NCI-H187 (cell line): ENCODE measurements at regions not wholly inside any gene's neighbourhood (a gene's known extent, or its start where the extent isn't known, plus 50 kb on each side); places are given as distances from the start of the nearest gene placed in this dataset.

ENCODE experiments used
- DNase-seq, 2 experiments: peaks; one replicate each; lab custom pipeline; 2025; lab: John Stamatoyannopoulos, UW

DNA sequence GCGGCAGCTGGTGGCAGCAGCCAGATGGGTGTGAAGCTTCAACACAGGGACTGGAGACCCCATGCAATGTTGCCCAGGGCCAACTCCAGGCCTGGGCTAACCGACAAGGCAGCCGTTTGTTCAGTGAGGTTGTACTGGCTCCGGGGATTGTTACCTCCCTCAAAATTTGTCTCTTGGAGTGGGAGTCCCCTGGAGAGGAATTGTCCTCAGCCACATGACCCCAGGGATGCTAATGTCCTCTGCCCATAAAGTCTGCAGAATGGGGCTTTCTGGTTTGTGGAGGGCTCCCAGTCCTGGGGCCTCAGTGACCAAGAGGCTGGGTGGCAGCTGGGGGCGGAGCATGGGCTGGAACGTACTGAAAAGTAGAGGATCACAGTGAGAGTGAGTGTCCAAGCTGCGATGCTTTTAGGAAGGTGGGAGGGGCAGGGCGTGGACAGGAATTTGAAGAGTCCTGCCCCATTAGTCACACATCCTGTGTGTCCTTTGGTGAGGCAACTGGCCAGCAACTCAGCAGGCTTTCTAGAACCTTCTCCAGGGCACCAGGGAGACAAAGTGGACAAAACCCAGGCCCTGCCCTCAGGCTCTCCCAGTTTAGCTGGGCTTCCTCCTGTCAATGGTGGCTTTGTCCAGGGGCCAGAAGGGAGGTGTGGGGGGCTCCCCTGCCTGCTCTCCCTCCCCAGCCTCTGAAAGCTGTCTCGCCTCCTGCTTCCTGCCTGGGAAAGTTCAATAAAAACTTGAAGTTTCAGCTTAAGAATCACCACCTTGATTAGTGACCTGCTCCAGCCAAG lies 114.0 kb downstream of the NSG2 start:
- DNase-seq, result no peak

DNA sequence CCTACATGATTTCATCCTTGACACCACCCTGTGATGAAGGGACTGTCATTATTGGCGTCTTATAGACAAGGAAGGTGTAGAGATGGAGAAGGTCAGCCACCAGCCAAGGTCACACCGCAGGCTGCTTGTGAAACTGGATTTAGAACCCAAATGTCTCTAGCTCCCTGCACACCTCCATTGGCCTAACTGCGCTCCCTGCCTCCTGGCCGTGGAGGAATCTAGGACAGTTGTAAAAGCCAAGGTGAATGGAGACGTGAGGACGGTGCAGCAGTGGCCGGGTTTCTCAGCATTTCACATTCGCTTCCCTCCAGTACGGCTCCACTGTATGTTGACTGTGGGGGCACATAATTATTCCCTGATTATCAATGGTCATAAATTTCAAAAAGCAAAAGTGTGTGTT lies 119.9 kb downstream of the NSG2 start:
- no peak for DNase-seq

DNA sequence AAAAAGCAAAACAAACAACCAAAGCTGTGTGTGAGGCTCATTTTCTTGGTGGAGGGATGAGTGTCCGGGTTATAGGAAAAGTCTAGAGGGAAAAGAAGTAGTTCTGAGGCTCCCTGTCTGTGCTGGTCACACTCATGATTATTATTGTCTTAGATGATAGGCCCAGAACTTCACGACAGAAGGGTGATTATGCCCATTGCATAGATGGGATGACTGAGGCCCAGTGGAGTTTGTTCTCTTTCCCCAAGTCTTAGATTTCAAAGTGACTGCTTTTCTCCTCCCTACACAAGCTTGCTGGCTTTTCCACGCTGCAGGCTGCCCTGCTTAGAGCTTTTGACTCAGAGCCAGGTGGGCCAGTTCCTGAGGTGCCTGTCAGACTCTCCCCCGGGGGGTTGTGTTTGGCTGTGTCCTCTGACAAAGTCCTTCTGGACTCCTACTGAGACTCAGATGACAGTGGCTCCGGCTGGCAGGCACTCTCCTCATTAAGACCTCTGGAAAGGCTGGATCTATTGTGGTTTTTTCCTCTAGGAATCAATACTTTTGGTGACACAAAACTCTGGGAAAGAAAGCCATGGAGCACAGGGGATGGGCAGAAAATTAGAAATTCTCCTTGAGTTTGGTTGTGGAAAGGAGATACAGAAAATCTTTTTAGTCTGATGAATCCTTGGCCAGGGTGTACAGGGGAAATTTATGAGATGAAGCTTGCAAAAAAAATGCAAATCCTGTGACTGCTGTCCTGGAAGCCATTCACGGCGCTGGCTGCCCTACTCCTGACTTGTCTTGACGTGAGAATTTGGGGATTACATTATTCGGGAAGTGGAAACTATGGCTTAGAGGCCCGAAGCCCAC lies 120.9 kb downstream of the NSG2 start:
- no peak for DNase-seq

DNA sequence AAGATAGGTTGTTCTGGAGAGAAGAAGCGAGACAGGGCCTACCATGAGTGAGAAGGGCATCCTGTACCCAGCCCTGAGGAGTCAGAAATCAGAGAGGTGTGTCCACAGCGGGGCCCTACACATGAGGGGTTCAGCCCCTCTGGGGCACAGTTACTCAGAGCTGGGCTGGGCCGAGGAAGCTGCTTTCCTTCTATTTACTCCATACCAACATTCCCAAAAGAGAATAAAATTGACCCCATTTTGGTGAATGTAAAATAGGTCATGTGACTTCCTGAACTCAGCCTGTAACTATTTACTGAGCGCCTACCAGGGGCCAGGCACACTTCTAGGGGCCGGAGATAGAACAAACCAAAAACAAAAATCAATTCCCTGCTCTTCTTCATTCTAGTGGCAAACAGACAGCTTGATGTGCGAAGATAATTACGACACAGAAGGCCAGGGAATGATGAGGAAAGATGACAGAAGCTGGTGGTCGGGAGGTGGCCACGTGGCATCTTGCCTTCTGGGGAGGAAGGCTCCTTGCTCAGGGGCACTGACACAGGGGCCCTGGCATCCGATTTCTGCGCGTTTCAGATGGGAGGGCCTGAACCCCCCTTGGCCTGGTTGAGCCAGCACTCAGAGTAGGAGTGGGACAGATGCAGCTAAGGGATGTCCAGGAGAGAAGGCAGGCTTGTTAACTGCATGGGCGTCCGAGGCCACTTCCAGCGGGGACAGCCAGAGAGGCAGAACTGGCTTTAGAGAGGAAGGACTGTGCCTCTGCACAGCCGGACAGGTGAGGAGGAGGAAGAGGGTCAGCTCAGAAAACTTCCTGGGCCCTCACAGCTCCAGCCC lies 121.8 kb downstream of the NSG2 start:
- no peak for DNase-seq

DNA sequence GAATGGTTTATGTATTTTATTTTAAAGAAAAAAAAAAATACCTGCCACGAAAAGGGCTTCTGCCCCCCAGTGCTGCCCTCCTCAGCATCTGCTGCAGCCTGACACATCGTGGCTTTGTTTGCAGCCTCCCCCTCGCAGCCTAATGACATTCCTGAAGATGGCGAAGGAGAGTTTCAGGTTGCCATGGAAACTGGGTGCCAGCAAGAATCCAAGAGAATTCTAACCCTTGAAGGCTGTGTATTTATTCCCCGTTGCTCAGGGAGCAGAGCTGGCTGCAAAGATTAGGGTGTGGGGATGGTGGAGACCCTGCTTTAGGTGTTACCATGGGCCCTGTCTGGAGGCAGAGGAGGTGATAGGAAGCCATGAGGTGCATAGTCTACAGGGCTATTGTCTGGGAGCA lies 126.6 kb downstream of the NSG2 start:
- no peak for DNase-seq

DNA sequence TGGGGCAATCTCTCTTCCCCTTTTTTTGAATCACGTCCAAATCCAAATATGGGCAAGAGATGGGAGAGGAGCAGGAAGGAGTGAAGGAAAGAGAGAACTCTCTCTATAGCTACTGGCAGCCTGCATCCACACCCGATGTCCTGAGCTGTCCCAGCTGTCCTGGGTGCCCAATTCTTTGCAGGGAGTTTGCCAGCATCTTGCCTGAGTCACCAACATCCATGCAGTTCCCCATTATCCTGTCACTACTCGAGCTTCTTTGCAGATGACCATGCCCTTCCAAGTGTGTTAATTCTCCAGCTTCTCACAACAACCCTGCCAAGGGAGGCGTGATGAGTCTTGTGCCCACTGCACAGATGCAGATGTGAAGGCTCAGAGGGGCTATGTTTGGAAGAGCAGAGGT lies 127.1 kb downstream of the NSG2 start:
- DNase-seq, result no peak

DNA sequence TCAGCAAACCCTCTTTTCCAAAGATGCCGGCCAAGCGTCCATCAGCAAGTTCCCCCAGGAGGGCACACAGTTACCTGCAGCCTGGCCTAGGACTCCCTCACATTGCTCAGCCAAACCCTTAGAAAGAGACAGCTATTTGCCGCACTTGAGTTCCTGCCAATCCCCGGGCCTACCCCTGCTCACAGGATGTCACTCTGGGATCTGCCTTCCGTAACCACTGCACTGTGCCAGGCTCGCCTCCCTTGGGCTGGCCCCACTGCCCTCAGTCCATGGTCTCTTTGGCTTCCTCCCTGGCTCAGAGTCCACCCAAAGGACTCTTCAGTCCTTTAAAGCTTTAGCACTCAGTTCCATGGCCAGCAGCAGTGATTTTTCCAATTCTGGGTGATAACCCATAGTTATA lies 128.3 kb downstream of the NSG2 start:
- DNase-seq, result no peak

DNA sequence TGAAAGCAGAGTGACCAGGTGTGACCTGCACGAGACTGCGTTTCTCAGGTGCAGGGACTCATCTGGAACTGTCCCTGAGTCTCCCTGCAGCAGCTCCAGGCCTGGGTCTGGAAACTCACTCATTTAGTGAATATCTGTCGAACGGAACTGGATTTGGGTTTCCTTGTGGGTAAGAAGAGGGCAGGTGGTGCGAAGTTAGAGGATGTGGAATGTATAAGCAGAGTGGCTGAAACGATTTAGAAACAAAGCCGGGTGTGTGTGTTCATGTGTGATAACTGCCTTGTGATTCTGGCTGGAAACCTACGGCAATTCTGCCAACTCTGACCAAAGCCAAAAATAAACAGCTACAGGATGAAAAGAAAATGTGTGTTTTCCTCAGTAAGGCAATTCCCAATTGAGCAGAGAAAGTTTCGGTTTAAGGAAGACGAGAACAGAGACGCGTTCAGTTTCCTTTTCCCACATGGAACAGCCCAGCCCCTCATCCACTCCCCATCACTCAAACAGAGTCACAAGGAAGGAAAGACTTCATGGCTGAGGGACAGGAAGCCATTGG lies 130.3 kb downstream of the NSG2 start:
- no peak for DNase-seq

DNA sequence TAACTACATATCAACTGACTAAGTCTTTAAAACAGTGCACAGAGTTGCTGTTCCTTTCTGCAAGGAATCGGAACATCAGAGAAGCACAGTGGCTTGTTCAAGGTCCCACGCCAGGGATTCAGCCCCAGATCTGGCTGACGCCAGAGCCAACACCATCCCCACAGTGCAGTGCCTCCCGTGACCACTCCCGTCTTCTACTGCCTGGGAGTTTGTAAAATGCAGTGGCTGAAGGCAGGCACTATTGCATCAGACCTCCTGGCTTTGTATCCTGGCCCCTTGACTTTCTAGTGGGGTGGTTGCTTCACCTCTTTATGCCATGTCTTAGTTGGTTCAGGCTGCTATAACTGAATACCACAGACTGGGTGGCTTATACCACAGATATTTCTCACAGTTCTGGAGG lies 131.0 kb downstream of the NSG2 start:
- DNase-seq, result no peak

DNA sequence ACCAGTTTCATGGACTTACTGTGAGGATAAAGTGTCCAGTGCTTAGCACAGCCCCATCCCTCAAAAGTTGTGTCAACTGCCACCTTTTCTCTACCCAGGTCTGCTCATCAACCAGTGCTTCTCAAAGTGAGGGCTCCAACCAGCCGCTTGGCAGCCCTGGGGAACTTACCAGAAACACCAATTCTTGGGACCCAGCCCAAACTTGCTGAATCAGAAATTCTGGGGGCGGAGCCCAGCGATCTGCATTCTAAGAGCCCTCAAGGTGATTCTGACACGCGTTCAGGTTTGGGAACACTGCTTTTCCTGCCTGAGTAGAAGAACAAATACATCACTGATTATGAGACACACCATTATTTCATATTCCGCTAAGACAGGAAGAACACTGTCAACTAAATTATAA lies 132.0 kb downstream of the NSG2 start:
- no peak for DNase-seq

DNA sequence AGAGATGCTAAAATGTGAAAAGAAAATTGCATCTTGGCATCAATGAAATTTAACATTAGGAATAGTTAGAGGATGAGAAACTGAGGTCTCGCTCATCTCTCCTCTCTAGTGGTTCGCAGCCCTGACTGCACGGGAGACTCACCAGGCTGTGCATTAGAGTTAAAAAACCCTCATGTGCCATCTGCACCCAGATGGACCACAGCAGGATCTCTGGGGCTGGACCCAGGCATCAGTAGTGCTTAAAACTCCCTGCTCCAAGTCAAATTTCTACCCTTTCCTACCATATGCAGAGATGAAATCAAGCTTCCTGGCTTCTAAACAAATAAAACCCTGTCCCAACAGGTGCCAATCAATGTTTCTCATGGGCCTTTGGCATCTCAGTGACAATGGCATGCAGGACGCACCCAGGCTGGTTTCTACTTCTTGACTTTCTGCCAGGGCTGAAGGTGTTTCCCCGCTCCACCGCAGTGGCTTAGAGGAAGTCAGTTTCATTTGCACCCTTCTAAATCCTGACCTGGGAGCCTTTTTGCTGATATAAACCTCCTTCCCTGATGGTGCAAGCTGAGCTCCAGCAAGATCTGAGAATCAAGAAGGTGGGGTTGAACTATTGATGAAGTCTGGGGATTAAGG lies 132.6 kb downstream of the NSG2 start:
- no peak for DNase-seq

DNA sequence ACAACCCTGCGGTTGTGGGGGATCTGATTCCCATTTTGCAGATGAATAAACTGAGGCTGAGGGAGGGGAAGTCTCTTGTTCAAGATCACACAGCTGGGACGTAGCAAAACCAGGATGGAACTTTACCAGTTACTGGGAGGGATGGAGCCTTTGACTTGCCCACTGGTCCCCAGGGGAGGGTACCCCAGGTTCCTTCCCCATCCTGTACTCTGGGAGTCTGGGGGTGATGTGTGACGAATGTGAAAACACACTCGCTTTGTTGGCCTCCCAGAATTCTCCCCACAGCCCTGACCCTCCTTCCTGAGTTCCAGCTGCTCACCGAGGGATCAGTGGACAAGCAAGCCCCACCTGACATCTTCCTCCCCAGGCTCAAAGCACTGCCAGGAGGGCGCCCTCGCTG lies 135.1 kb downstream of the NSG2 start:
- DNase-seq, result no peak

DNA sequence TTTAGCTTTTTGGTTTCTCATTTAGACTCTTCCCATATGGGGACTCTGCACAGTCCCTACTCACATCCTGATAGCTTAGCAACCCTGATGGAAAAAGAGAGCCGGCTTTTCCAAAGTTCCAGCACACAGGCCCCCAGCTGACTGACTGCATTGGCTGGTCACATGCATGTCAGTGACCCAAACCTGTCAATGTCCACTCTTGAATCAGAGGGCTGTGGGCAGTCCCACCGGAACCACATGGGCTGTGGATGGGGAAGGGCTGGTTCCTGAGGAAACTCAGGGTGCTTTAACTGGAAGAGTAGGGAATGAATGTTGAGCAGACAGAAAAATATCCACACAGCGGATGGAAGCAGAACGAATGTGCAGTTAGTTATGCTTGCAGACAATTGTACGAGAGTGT lies 136.6 kb downstream of the NSG2 start:
- no peak for DNase-seq

DNA sequence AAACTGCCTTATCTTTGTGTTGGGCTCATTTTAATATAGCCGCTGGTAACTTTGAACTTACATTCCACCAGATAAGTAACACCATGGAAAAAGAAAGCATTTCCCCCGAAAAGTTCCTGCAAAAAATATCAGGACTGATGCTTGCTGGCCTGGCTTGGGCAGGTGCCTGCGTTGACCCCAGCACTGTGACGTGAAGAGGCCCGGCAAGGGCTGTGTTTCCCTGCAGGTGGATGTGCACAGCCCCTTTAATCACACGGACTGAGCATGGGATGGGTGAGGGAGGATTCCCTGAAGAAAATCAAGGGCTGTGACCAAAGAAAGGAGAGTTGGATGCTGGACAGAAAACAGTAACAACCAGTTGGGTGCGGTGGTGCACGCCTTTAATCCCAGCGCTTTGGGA lies 138.2 kb downstream of the NSG2 start:
- DNase-seq, result no peak

DNA sequence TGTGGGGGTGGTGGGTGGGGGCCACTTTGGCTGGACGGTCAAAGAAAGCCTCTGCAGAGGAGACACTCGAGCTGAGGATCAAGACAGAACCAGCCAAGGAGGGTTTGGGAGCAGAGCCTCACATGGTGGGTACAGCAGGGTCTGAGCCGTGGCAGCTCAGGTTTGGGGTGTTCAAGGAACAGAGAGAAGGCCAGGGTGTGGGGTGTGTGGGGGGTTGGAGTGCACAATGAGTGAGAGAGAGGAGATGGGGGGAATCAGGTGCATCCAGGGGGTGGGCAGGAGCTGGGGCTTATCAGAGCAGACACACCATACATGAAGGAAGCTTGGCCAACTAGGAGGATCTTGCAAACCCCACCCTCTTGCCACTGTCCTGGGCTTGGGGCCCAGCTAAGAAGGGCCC lies 140.0 kb downstream of the NSG2 start:
- no peak for DNase-seq

DNA sequence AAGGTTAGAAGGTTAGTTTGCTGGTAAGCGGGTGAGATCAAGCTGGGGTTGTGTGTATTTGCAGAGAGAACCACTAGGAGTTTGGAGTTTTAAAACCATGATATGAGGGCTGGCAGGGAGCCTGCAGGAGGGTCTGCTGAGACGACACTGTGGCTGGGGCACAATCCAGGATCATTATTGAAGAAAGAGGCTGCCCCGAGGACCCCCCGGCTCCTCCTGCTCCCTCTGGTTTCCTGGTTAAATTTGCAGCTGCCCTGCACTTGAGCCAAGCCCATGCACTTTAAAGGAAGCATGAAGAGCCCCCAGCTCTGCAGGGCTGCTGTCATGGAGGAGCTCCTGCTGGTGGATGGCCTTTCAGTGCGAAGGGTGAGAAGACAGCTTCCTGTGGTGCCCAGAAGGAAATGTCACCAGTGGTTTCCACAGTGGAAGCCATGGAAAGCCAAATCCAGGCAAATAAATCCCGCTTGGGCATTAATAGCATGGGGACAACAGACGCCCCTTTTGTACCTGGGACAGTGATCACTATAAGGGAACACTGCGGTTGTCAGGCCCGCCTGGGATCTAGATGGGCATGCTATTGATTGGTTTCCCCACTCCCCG lies 140.7 kb downstream of the NSG2 start:
- DNase-seq, result no peak

DNA sequence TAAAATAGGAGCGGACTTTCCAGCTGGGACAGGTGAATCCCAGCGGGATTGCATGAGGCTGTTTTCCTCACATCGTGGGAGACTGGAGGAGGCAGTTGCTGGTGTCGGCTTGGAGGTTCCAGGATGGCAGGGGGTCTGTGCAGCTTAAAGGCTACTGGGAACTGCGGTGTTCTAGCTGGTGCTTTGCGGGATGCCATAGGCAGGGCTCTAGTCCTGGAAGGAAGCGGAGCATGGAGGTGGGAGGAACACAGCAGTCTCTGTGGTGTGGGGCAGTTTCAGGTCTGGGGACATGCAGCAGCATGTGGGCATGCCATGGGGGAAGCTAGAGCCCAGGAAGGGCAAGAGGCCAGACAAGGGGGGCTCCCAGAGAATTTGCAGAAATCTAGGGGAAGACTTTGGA lies 141.5 kb downstream of the NSG2 start:
- DNase-seq, result no peak

DNA sequence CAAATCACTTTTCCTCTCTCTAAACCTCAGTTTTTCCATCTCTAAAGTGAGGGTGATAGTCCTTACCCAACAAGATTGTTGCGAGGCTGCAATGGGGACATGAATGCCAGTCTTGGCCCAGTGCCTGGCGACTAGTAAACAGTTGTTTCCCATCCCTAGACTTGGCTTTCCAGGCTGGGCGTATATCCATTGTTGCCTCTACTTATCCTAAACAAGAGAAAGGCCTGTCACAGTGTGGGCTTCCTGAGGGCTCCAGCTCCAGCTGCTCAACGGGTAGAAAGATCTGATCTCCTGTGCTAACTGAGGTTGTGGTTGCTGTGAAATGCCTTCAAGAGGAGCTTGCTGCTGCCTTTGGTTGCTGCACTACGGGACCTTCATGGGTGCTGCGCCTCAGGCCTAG lies 142.0 kb downstream of the NSG2 start:
- no peak for DNase-seq

DNA sequence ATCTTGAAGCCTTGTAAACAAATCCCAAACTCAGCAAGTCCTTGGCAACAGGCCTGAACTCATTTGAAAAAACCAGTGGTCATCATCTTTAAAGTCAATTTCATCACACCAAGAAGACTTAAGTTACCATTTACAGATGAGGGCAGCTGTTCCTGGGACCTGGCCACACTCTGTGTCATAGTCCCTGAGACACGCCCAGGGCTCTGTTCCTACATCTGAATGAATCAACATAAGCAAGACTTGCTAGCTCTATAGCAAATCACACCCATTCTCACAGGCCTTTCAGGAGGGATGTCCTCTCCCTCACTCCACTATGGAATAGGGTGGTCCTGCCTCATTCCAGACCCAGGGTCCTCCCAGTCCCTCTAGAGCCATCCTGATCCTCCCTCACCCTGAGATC lies 142.8 kb downstream of the NSG2 start:
- DNase-seq, result no peak

DNA sequence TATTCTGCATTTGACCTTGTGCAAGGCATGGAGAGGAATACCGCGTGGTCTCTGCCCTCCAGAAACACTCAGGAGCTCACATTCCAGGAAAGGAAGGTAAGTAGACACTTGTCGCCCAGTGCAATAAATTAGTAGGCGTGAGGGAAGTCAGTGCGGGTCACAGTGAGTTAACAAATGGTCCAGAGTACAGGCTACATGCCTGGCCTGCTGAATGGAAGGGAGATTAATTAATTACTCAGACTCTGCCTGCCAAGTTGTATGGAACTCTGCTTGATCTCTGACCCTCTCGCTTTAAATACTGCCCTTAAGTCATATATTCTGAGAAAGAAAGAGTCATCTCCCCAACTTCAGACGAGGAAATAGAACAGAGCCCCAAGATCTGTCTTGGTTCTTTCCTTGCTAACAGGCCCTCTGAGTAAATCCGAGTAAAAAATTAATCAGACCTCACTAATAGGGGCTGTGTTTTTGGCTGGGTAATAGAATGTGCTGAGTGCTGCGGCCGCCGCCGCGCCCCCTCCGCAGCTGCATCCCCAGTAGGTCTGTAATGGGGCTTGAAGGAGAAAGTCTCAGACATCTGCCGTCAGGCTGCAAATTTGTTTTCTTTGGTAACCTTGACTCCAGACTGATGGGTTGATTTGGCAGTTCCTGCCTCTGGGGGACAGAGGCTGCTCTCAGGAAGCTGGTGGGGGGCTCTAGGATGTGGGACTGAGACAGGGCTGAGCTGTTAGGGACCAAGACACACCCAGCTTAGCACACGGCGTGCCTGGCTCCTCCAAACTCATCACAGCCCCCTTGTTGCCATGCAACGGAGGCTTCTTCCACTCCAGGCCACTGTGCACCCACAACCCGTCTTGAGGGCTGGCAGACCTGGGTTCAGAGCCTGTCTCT lies 144.4 kb downstream of the NSG2 start:
- no peak for DNase-seq
